ENCODE measurements at regions not wholly inside any gene's neighbourhood (a gene's known extent, or its start where the extent isn't known, plus 50 kb on each side); places are given as distances from the start of the nearest gene placed in this dataset.

GRCh38 chr6:43984442-43985321 is 142.6 kb downstream of the MRPL14 start:
- Mint-ChIP-seq H3K4me1 (no peaks in the 10 kb centered on the region), H3K27me3 (no peaks in the 10 kb centered on the region), H3K9me3 (no peaks in the 10 kb centered on the region)

DNA sequence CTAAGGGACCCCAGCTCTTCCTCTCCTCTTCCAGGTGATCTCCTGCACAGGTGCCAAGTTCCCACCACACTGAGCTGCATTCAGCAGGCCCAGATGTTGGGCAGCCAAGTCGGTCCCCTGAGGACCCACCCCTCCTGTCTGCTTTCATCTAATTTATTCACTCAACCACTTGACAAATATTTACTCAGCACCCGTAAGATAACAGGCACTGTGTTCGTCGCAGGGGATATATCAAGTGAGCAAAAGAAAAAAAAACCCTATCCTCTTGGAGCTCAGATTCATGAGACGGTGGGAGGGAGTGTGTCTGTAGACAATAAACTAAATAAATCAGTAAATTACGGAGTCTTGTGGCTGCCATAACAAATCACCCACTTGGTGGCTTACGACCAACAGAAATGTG is 143.6 kb downstream of the MRPL14 start:
- ATAC-seq (replicated peaks): no peak
- no peaks in the 10 kb centered on the region for H3K9me3 Mint-ChIP-seq
- no peaks in the 10 kb centered on the region for H3K36me3 Mint-ChIP-seq (ENCODE audit: low read depth)
- no peak overlapping the region for H3K27ac Mint-ChIP-seq
- no peaks in the 10 kb centered on the region for H3K27me3 Mint-ChIP-seq
- H3K4me1 Mint-ChIP-seq: no peaks in the 10 kb centered on the region
- no peak overlapping the region for H3K4me3 Mint-ChIP-seq

More at GRCh38 chr6:43984442-43985321, 142.6 kb downstream of the MRPL14 start:
- Mint-ChIP-seq H3K27ac (no peak overlapping the region), H3K4me3 (no peak overlapping the region), H3K36me3 (ENCODE audit: low read depth) (no peaks in the 10 kb centered on the region)
- ATAC-seq (replicated peaks): no peak

- ATAC-seq (replicated peaks): no peak
- no peak overlapping the region for H3K27ac Mint-ChIP-seq
- no peak overlapping the region for H3K4me3 Mint-ChIP-seq
- no peaks in the 10 kb centered on the region for H3K9me3 Mint-ChIP-seq
- H3K36me3 Mint-ChIP-seq (ENCODE audit: low read depth): no peaks in the 10 kb centered on the region
- H3K27me3 Mint-ChIP-seq: peaks cover 3% of the 10 kb centered on the region
- no peaks in the 10 kb centered on the region for H3K4me1 Mint-ChIP-seq
Measured at GRCh38 chr6:43983191-43983590, 144.1 kb downstream of the MRPL14 start.

DNA sequence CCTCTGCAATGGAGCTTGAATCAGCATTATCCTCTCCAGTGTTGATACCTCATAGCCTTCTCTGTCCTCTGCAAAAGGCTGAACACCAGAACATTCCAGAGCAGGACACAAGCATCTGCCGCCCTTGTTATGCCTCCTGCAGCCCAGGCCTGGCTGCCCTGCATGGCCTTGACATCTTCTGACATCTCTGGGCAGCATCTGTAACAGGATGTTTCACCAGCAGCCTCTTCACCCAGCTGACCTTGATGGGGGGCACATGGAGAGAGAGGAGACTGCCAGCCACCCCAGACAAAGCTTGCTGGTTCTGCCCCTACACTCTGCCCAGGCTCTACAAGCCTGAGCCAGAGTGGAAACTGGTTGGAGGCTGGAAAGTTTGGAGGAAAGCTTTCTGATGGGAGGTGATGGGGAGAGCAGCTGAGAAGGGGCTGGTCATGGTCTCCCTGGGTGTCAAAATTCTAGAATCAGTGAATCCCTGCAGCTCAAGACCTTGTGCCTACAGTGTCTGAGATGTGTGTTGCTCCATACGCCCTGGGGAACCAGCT is 145.1 kb downstream of the MRPL14 start:
- Mint-ChIP-seq H3K9me3 (no peaks in the 10 kb centered on the region), H3K27me3 (peaks cover 4% of the 10 kb centered on the region), H3K36me3 (ENCODE audit: low read depth) (no peaks in the 10 kb centered on the region), H3K4me1 (no peaks in the 10 kb centered on the region), H3K4me3 (no peak overlapping the region), H3K27ac (no peak overlapping the region)
- ATAC-seq (replicated peaks): no peak

DNA sequence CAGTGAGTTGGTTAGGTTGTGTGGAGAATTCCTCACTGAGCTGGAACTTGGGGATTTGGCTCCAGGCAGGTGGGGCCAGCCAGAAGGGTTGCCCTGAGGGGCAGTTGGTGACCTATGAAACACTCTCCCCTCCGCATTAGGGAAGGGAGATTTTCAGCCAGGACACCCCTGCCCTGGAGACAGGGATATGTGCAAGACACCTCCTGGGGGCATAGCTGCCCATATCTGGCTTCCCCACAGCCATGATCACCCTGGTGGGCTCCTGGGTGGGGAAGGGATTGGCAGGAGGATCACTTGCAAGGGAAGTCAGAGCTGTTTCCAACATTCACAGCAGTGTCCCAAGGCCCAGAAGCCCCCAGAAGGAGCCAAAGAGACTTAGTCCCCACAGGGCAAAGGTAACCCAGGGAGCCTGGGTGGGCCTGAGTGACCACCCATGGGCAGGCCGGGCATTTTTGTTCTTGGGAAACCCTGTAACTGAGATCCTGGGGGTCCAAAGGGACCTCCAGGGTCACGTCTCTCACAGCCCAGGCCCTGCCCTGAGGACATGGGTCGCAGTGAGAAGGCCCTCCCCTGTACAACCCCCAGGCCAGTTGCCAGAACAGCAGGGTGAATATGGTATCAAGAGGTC is 145.8 kb downstream of the MRPL14 start:
- Mint-ChIP-seq H3K27me3 (peaks cover 4% of the 10 kb centered on the region), H3K36me3 (ENCODE audit: low read depth) (no peaks in the 10 kb centered on the region), H3K4me1 (no peaks in the 10 kb centered on the region), H3K4me3 (no peak overlapping the region), H3K27ac (no peak overlapping the region), H3K9me3 (no peaks in the 10 kb centered on the region)
- no peak for ATAC-seq (replicated peaks)

DNA sequence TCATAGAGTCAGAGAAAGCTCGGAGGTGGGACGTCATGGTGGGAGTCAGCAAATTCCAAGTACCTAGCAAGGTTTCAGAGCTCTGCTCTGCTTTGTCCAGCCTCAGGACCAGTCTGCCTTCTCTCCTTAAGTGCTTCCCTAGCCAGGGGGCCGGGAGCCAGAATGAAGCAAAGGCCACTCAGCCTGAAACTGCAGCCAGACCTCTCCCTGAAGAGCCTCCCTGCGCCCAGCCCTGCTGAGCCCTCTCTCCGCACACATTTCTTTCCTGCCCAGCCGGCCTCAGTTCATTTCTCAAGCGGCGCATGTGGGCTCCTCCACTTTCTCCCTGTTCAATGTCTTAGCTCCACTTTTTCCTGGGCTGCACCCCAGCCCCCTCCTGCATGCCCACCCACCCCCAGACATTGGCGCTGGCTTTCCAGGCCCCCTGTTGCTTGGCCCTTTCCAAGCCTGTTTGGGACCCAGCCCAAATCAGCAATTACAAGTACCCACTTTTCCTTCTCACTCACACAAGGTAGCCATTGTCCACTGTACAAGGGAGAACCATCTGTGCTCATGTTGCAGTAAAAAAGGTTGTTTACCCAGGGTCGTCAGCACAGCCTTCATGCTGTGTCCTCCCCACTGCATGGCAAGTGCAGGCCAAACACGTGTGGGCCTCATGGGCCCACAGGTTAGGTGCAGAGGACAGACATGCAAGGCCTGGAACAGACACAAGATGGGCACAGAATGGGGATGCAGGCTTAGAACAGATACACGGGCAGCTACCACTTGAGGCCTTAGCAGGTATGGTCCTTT is 147.1 kb downstream of the MRPL14 start:
- H3K4me3 Mint-ChIP-seq: no peak overlapping the region
- H3K9me3 Mint-ChIP-seq: no peaks in the 10 kb centered on the region
- no peaks in the 10 kb centered on the region for H3K36me3 Mint-ChIP-seq (ENCODE audit: low read depth)
- H3K4me1 Mint-ChIP-seq: no peaks in the 10 kb centered on the region
- no peak overlapping the region for H3K27ac Mint-ChIP-seq
- no peak for ATAC-seq (replicated peaks)
- peaks cover 4% of the 10 kb centered on the region for H3K27me3 Mint-ChIP-seq

DNA sequence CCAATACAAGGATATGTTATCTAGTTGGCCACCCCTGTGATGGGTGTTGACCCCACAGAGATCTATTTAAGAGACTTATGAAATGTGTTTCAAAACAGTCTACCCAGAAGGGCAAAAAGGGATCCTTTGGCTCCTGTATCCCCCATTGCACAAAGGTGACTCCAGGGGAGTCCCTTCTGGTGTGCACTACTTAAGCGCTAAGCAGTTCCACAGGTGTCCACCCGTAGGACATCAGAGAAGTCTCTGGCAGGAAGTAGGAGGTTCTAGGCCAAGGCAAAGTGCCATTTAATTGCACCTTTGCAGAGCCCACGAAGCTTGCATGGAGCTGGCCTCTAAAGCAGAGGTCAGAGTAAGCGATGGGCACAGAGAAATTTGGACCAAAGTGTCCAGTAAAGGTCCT is 147.7 kb downstream of the MRPL14 start:
- Mint-ChIP-seq H3K36me3 (ENCODE audit: low read depth) (no peaks in the 10 kb centered on the region), H3K4me1 (no peaks in the 10 kb centered on the region), H3K27ac (no peak overlapping the region), H3K9me3 (no peaks in the 10 kb centered on the region), H3K4me3 (no peak overlapping the region), H3K27me3 (peaks cover 4% of the 10 kb centered on the region)
- no peak for ATAC-seq (replicated peaks)

- no peaks in the 10 kb centered on the region for H3K36me3 Mint-ChIP-seq (ENCODE audit: low read depth)
- H3K27me3 Mint-ChIP-seq: peaks cover 4% of the 10 kb centered on the region
- H3K9me3 Mint-ChIP-seq: no peaks in the 10 kb centered on the region
- ATAC-seq (replicated peaks): no peak
- H3K4me3 Mint-ChIP-seq: no peak overlapping the region
- no peaks in the 10 kb centered on the region for H3K4me1 Mint-ChIP-seq
- no peak overlapping the region for H3K27ac Mint-ChIP-seq
Measured at GRCh38 chr6:43978473-43979346, 148.5 kb downstream of the MRPL14 start.

- Mint-ChIP-seq H3K9me3 (no peaks in the 10 kb centered on the region), H3K4me1 (no peaks in the 10 kb centered on the region), H3K27me3 (peaks cover 4% of the 10 kb centered on the region), H3K4me3 (no peak overlapping the region), H3K36me3 (ENCODE audit: low read depth) (no peaks in the 10 kb centered on the region), H3K27ac (no peak overlapping the region)
- peak; percentile 59 for ATAC-seq (replicated peaks)
Measured at GRCh38 chr6:43977404-43978111, 149.7 kb downstream of the MRPL14 start.

- Mint-ChIP-seq H3K4me3 (no peak overlapping the region), H3K36me3 (ENCODE audit: low read depth) (no peaks in the 10 kb centered on the region), H3K9me3 (no peaks in the 10 kb centered on the region), H3K27me3 (peaks cover 4% of the 10 kb centered on the region), H3K4me1 (no peaks in the 10 kb centered on the region), H3K27ac (no peak overlapping the region)
- ATAC-seq (replicated peaks): no peak
Measured at GRCh38 chr6:43976706-43977403, 150.4 kb downstream of the MRPL14 start.

DNA sequence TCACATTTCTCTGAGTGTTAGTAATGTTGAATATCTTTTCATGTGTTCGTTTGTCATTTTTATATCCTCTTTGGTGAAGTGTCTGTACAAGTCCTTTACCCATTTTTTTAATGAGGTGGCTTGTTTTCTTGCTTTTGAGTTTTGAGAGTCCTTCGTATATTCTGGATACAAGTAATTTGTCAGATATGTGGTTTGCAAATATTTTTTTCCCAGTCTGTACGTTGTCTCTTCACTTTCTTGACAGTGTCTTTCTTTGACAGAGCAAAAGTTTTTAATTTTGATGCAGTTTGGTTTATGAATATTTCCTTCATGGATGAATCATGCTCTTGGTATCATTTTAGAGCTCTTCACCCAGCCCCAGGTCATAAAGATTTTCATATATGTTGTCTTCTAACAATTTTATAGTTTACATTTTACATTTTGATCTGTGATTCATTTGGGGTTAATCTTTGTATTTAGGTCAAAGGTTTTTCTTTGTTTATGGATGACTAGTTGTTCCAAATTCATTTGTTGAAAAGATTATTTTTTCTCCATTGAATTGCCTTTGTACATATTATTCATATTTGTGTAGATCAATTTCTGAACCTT is 152.5 kb downstream of the MRPL14 start:
- no peaks in the 10 kb centered on the region for H3K9me3 Mint-ChIP-seq
- H3K36me3 Mint-ChIP-seq (ENCODE audit: low read depth): no peaks in the 10 kb centered on the region
- H3K4me1 Mint-ChIP-seq: no peaks in the 10 kb centered on the region
- no peak for ATAC-seq (replicated peaks)
- H3K27ac Mint-ChIP-seq: no peak overlapping the region
- peaks cover 4% of the 10 kb centered on the region for H3K27me3 Mint-ChIP-seq
- no peak overlapping the region for H3K4me3 Mint-ChIP-seq

DNA sequence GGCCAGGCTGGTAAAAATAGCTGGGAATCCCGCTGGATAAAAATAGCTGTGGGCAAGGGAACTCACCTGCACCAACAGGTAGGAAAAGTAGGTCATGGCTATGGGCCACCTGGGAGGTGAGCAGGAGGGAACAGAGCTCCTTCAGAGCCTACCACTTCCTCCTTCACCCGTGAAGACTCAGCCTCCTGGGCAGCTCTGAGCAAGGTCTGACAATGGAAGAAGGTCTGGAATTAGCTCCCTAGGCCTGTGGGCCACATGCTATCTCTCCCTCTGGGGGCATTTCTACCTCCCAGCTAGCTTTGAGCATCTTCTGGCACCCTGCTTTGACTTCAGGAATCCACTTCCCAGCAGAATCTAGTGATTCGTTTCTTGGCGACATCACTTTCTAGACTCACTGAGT is 153.9 kb downstream of the MRPL14 start:
- Mint-ChIP-seq H3K4me1 (no peaks in the 10 kb centered on the region), H3K36me3 (ENCODE audit: low read depth) (no peaks in the 10 kb centered on the region), H3K27me3 (peaks cover 2% of the 10 kb centered on the region), H3K27ac (no peak overlapping the region), H3K9me3 (no peaks in the 10 kb centered on the region), H3K4me3 (no peak overlapping the region)
- no peak for ATAC-seq (replicated peaks)

- Mint-ChIP-seq H3K4me1 (no peaks in the 10 kb centered on the region), H3K27ac (no peak overlapping the region), H3K36me3 (ENCODE audit: low read depth) (no peaks in the 10 kb centered on the region), H3K27me3 (no peaks in the 10 kb centered on the region), H3K4me3 (no peak overlapping the region), H3K9me3 (no peaks in the 10 kb centered on the region)
- ATAC-seq (replicated peaks): no peak
Measured at GRCh38 chr6:43972913-43973300, 154.3 kb downstream of the MRPL14 start.
